GM19035 (cell line): ENCODE measurements at regions not wholly inside any gene's neighbourhood (a gene's known extent, or its start where the extent isn't known, plus 50 kb on each side); places are given as distances from the start of the nearest gene placed in this dataset.

ENCODE experiments used
- ATAC-seq: cut with Tn5 transposase; IDR thresholded peaks from one replicate; pipeline ENCODE4 v1.9.1; 2021; ENCODE audit not compliant: unreplicated experiment

DNA sequence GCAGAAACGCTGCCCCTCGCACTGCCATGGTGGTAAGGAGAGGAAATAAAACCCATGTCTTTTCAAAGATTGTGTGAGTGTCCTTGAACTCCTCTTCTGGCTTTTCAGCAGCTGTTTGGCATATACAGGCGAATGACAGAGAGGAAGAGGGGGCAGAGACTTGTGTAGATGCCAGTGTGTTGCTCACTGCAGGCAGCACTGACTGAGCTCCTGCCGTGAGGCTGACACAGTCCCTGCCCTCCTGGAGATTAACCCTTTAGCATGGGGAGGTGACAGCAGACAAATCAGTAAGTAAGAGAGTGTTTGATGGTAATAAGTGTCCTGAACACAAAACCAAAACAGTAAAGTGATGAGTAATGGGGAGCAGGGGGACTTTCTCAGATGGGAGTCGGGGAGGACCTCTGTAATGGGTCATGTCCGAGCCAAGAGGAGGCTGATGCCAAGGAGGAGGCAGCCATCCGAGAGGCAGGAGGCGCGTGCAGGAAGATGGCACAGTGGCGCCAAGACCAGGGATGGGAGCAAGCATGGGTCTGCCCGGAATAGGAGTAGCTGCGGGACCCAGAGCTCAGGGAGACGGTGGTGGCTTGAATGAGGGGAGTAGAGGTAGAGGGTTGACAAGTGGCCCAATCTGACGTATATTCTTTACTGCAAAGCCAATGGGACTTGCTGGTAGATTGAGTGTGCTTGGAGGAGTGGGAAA, 182.2 kb downstream of the FOXO1 start:
- ATAC-seq: no peak

DNA sequence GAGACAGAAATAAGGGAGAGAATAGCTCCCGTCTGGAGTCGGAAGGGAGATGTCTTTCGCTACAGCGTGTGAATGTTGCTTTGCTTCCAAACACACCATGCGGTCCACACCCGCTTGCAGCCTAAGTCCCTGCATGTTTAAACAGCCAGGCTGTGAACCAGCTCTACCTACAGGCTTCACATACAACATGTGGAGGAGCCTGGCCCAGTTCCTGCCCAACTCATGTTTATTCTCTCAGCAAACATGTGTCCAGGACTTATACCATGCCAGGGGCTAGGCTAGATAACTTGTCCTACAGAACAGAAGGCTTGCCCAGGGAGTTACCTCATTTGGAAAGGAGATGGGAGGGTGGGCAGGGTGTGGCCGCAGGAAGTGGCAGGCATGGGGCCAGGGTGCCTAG, 181.5 kb downstream of the FOXO1 start:
- ATAC-seq: no peak

- ATAC-seq: peak; percentile 60
Observed at GRCh38 chr13:40485611-40486517, 180.6 kb downstream of the FOXO1 start.

GRCh38 chr13:40486518-40487163, 179.8 kb downstream of the FOXO1 start:
- no peak for ATAC-seq

DNA sequence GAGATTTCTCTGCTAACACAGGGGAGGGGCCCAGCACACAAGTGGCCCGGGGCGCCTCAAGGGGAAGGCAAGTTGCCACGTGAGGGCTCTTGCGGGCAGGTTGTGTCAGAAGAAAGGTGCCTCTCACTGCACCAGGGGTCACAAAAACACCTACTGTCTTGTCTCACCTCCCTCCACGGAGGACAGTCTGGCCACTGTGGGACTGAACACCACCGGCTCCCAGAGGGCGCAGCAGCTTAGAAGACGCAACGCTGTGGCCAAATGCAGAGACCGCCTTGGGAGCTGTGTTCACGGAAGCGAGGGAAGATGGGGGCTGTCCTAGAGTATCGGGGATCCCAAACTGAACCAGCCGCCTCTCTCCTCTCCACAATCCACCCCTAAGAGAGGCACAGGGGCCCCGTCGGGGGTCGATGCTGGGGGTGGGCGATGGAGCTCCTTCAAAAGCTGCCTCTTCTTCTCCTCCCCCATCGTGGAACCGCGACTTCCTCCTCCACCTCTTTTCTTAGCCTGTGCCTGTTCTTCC, 177.5 kb downstream of the FOXO1 start:
- ATAC-seq: no peak

DNA sequence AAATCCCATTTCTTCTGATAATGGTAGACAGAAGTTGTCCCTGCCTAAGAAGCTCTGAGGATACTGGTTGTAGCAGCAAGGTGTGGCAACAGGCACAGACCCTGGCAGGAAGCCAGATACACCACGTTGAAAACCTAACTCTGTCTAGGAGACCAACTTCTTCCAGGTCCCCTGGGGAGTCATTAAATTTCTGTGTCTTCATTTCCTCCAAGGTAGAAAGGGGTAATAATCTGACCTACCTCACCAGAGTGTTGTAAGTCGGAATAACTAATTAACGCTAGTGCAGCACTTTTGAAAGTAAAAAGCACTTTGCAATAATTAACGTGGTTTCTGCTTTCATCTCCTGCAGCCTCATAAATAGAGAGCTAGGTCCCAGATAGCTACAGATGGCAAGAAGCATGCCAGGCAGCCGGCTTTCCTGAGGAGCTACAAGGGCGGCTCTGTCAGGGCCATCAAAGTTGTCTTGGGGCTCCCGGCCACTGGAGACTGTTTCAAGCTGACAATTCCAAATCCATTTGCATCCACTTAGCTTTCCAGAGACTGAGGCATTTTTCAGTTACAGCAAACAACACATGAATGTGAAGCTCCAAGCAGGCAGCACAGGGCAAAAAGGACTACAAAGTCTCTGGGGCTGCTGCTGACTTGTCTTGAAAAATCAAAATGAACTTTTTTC, 176.2 kb downstream of the FOXO1 start:
- no peak for ATAC-seq

GRCh38 chr13:40492511-40492910, 173.9 kb downstream of the FOXO1 start:
- no peak for ATAC-seq

DNA sequence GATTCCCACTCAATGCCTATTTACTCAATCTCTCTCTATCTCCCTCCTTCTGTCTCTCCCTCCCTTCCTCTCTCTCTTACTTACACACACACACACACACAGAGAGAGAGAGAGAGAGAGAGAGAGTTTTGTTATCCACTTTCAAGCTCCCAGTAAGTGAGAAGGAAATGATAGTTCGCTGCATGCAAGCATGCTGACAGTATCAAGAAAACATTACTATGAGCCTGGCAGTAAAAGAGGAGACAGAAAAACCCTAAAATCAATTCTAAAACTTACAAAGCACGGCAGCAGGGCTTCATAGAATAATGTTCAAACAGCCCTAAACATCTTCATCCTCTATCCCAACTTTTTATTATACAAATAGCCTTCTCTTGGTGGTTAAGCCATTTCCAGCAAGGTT, 171.9 kb downstream of the FOXO1 start:
- no peak for ATAC-seq

- no peak for ATAC-seq
Observed at GRCh38 chr13:40494946-40495620, 171.4 kb downstream of the FOXO1 start.

DNA sequence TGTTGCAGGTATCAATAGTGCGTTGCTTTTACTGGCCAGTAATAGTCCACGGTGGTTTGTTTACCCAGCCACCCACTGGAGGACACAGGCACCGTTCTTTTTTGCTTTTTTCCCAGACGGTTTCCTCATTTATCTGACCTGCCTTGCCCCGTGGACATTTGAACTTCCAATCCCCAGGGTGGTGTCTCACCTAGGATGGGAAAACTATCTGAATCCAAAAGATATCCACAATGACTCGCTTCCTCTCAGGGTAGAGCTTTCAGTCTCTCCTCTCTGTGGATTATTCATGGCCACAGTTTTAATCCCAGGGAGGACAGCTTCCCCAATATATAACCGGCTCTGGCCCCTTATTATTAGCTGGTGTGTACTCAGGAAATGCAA, 170.8 kb downstream of the FOXO1 start:
- ATAC-seq: no peak

- no peak for ATAC-seq
Observed at GRCh38 chr13:40496035-40496810, 170.2 kb downstream of the FOXO1 start.

DNA sequence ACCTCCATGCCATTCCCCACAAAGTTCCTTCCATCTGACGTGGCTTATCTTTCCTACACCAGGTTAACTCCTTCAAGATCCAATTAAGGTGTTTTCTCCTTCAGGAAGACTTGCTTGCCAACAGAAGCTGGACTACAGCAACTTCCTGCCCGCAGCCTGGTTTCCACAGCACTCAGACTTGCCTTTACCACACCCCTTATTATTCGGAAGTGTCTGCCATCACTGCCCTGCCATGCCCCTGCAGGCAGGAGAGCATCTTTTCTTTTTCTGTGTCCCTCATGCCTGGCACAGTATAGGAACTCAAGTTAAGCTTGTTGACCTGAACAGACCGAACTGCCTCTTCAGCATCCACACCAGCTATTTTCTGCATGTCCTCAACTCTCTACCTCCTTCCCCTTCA, 168.0 kb downstream of the FOXO1 start:
- no peak for ATAC-seq

DNA sequence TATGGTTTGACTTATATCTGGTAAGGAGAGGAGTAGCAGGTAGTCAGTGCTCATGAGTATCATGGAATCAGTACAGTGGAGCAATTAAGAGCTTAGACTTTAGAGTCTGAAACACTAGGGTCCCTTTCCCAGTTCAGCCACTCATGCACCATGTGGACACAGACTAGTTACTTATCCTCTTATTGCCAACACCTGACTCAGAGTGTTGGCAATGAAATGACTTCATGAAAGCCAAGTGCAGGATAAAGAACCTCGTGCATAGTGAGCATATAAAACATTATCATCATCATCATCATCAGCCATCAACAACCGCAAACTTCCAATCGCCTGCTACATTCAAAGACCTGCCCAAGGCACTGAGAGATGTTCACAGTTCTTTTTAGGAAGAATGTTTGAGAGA, 164.2 kb downstream of the FOXO1 start:
- ATAC-seq: no peak

- ATAC-seq: no peak
Observed at GRCh38 chr13:40503011-40503410, 163.4 kb downstream of the FOXO1 start.

DNA sequence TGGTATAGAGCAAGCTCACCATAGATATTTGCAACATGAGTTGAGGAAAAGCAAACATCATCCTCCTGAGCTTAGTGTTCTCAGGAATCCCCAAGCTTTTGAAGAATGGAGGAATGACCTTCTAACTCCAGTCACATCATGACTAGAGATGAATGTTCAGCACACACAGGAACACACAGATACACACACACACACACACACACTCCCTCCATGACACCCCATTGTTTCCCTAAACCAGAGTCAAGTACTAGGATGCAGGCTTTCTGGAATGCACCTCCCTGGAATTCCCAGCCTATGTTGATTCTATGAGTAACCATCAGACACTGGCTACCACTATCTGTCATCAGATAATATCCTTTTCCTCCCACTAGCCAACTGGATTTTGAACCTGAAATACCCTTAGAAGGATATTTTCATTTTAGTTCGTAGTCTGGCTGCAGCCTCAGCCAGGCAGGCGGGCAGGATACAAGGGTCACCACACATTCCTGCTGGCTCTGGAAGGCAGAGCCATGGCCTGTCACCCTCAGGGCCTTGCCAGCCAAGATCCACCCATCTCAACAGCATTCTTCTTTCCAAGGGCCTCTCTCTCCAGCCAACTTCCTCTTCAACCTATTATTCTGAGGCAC, 162.4 kb downstream of the FOXO1 start:
- ATAC-seq: no peak

DNA sequence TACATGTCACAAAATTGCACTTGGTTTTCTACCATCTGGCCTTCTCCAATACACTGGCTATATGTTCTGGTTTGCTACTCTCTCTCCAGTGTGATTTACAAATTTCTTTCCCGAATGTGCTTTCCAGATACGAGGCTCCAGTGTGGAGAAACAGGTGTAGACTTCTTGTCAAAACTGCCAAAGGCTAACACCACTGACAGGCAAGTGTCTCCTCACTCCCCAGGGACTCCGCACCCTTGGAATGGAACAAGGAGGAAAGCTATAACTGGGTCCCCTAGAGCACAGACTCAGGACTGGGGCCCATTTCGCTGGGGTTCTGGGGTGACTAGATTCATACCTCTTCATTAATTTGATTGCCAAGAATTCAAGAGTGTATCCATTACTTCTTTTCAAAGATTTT, 161.8 kb downstream of the FOXO1 start:
- ATAC-seq: no peak

GRCh38 chr13:40505196-40505595, 161.2 kb downstream of the FOXO1 start:
- no peak for ATAC-seq
